ENCODE measurements at regions not wholly inside any gene's neighbourhood (a gene's known extent, or its start where the extent isn't known, plus 50 kb on each side); places are given as distances from the start of the nearest gene placed in this dataset.

- no peak for DNase-seq (ENCODE audit: low read depth)
Observed at GRCh38 chr6:144602523-144603180, 317.5 kb downstream of the UTRN start.

GRCh38 chr6:144606083-144606482 is 320.9 kb downstream of the UTRN start:
- no peak overlapping the region for H3K4me3 ChIP-seq (ENCODE audit: low read depth, low read length)
- TF ChIP-seq CTCF (conservative IDR thresholded peaks at IDR 0.05; ENCODE audit: low read depth, low read length) = no peak
- no peak for DNase-seq (ENCODE audit: low read depth)

More at GRCh38 chr6:144602523-144603180, 317.5 kb downstream of the UTRN start:
- no peak for TF ChIP-seq CTCF (conservative IDR thresholded peaks at IDR 0.05; ENCODE audit: low read depth, low read length)
- H3K4me3 ChIP-seq (ENCODE audit: low read depth, low read length) = no peak overlapping the region

GRCh38 chr6:144607998-144608735 is 323.0 kb downstream of the UTRN start:
- no peak for DNase-seq (ENCODE audit: low read depth)
- no peak for TF ChIP-seq CTCF (conservative IDR thresholded peaks at IDR 0.05; ENCODE audit: low read depth, low read length)
- H3K4me3 ChIP-seq (ENCODE audit: low read depth, low read length) = no peak overlapping the region

- no peak for TF ChIP-seq CTCF (conservative IDR thresholded peaks at IDR 0.05; ENCODE audit: low read depth, low read length)
- no peak for DNase-seq (ENCODE audit: low read depth)
- H3K4me3 ChIP-seq (ENCODE audit: low read depth, low read length) = no peak overlapping the region
Observed at GRCh38 chr6:144612811-144613210, 327.7 kb downstream of the UTRN start.

GRCh38 chr6:144613859-144614258 is 328.7 kb downstream of the UTRN start:
- no peak for DNase-seq (ENCODE audit: low read depth)

GRCh38 chr6:144615870-144616269 is 330.7 kb downstream of the UTRN start:
- no peak for DNase-seq (ENCODE audit: low read depth)
- TF ChIP-seq CTCF (conservative IDR thresholded peaks at IDR 0.05; ENCODE audit: low read depth, low read length) = no peak
- H3K4me3 ChIP-seq (ENCODE audit: low read depth, low read length) = no peak overlapping the region

More at GRCh38 chr6:144613859-144614258, 328.7 kb downstream of the UTRN start:
- H3K4me3 ChIP-seq (ENCODE audit: low read depth, low read length) = no peak overlapping the region
- TF ChIP-seq CTCF (conservative IDR thresholded peaks at IDR 0.05; ENCODE audit: low read depth, low read length) = no peak

All from choroid plexus epithelial cell (primary cell).